Activated effector memory CD4-positive, alpha-beta T cell treated with Interleukin-2 at 50 U/mL for 16 hours (primary cell): ENCODE measurements at regions not wholly inside any gene's neighbourhood (a gene's known extent, or its start where the extent isn't known, plus 50 kb on each side); places are given as distances from the start of the nearest gene placed in this dataset.
"Not testable (repeated sequence)": the region's sequence is repeated elsewhere in the genome, so short reads cannot be mapped to it uniquely, and the experiment has no call there.

Experiments used
- DNase-seq: peaks from one replicate; pipeline ENCODE4 v3.0.0-alpha.2; 2020

GRCh38 chr2:176826984-176827668 lies 385.5 kb upstream of the HNRNPA3 start:
- DNase-seq: no peak

GRCh38 chr2:176830362-176830761 lies 382.2 kb upstream of the HNRNPA3 start:
- DNase-seq: no peak

GRCh38 chr2:176832086-176832485 lies 380.5 kb upstream of the HNRNPA3 start:
- no peak for DNase-seq

GRCh38 chr2:176833671-176834070 lies 378.9 kb upstream of the HNRNPA3 start:
- no peak for DNase-seq

- no peak for DNase-seq
These were observed 378.4 kb upstream of the HNRNPA3 start for GRCh38 chr2:176834226-176834625.

GRCh38 chr2:176843208-176843607 lies 369.4 kb upstream of the HNRNPA3 start:
- no peak for DNase-seq

GRCh38 chr2:176844461-176844860 lies 368.1 kb upstream of the HNRNPA3 start:
- no peak for DNase-seq

GRCh38 chr2:176845718-176846117 lies 366.9 kb upstream of the HNRNPA3 start:
- no peak for DNase-seq

GRCh38 chr2:176847575-176847974 lies 365.0 kb upstream of the HNRNPA3 start:
- no peak for DNase-seq

GRCh38 chr2:176848844-176849243 lies 363.8 kb upstream of the HNRNPA3 start:
- DNase-seq: no peak

GRCh38 chr2:176851200-176851888 lies 361.2 kb upstream of the HNRNPA3 start:
- no peak for DNase-seq

- DNase-seq: no peak
These were observed 360.6 kb upstream of the HNRNPA3 start for GRCh38 chr2:176851889-176852483.

- DNase-seq: no peak
These were observed 359.9 kb upstream of the HNRNPA3 start for GRCh38 chr2:176852667-176853066.

GRCh38 chr2:176854062-176854461 lies 358.5 kb upstream of the HNRNPA3 start:
- no peak for DNase-seq

- no peak for DNase-seq
These were observed 357.7 kb upstream of the HNRNPA3 start for GRCh38 chr2:176854878-176855277.

- no peak for DNase-seq
These were observed 355.9 kb upstream of the HNRNPA3 start for GRCh38 chr2:176856683-176857082.

GRCh38 chr2:176865336-176865735 lies 347.3 kb upstream of the HNRNPA3 start:
- no peak for DNase-seq

- DNase-seq: no peak
These were observed 340.2 kb upstream of the HNRNPA3 start for GRCh38 chr2:176872406-176872805.

GRCh38 chr2:176873403-176873802 lies 339.2 kb upstream of the HNRNPA3 start:
- no peak for DNase-seq

GRCh38 chr2:176876493-176877103 lies 336.0 kb upstream of the HNRNPA3 start:
- no peak for DNase-seq

- DNase-seq: no peak
These were observed 333.1 kb upstream of the HNRNPA3 start for GRCh38 chr2:176879426-176879995.

- not testable (repeated sequence) for DNase-seq
These were observed 330.5 kb upstream of the HNRNPA3 start for GRCh38 chr2:176882045-176882444.

GRCh38 chr2:176885001-176885643 lies 327.5 kb upstream of the HNRNPA3 start:
- DNase-seq: no peak
